ENCODE measurements at regions not wholly inside any gene's neighbourhood (a gene's known extent, or its start where the extent isn't known, plus 50 kb on each side); places are given as distances from the start of the nearest gene placed in this dataset.

GRCh38 chr2:19720306-19720705 is 181.5 kb downstream of the TTC32 start:
- no peak for TF ChIP-seq CTCF (IDR thresholded peaks at IDR 0.05)
- TF ChIP-seq POLR2A (IDR thresholded peaks at IDR 0.05), result no peak

All from adrenal gland (tissue), 5 donors.